Muscle of arm (tissue), 1 donor: ENCODE measurements at regions not wholly inside any gene's neighbourhood (a gene's known extent, or its start where the extent isn't known, plus 50 kb on each side); places are given as distances from the start of the nearest gene placed in this dataset.
"Not testable (repeated sequence)": the region's sequence is repeated elsewhere in the genome, so short reads cannot be mapped to it uniquely, and the experiment has no call there.

Experiments
- DNase-seq: peaks from one replicate; pipeline ENCODE4 v3.0.0-alpha.2; 2013

- DNase-seq: no peak
Observed at GRCh38 chr4:114249561-114249960, 270.1 kb upstream of the ARSJ start.

- no peak for DNase-seq
Observed at GRCh38 chr4:114249976-114250375, 270.5 kb upstream of the ARSJ start.

- no peak for DNase-seq
Observed at GRCh38 chr4:114250439-114250891, 271.0 kb upstream of the ARSJ start.

- no peak for DNase-seq
Observed at GRCh38 chr4:114251020-114251419, 271.6 kb upstream of the ARSJ start.

GRCh38 chr4:114252499-114252898, 273.1 kb upstream of the ARSJ start:
- no peak for DNase-seq

GRCh38 chr4:114257501-114257900, 278.1 kb upstream of the ARSJ start:
- DNase-seq: no peak

- DNase-seq: not testable (repeated sequence)
Observed at GRCh38 chr4:114262421-114262820, 283.0 kb upstream of the ARSJ start.

- DNase-seq: no peak
Observed at GRCh38 chr4:114263233-114263632, 283.8 kb upstream of the ARSJ start.

- no peak for DNase-seq
Observed at GRCh38 chr4:114264452-114264851, 285.0 kb upstream of the ARSJ start.

GRCh38 chr4:114264877-114265291, 285.4 kb upstream of the ARSJ start:
- DNase-seq: no peak

GRCh38 chr4:114265342-114265741, 285.9 kb upstream of the ARSJ start:
- DNase-seq: no peak

- DNase-seq: no peak
Observed at GRCh38 chr4:114267976-114268375, 288.5 kb upstream of the ARSJ start.

- no peak for DNase-seq
Observed at GRCh38 chr4:114271031-114271430, 291.6 kb upstream of the ARSJ start.

GRCh38 chr4:114272226-114272625, 292.8 kb upstream of the ARSJ start:
- DNase-seq: no peak

GRCh38 chr4:114273238-114273637, 293.8 kb upstream of the ARSJ start:
- DNase-seq: no peak

- DNase-seq: no peak
Observed at GRCh38 chr4:114277690-114278089, 298.2 kb upstream of the ARSJ start.

GRCh38 chr4:114279066-114279465, 299.6 kb upstream of the ARSJ start:
- DNase-seq: no peak

- no peak for DNase-seq
Observed at GRCh38 chr4:114279711-114280110, 300.3 kb upstream of the ARSJ start.

- DNase-seq: no peak
Observed at GRCh38 chr4:114280645-114281044, 301.2 kb upstream of the ARSJ start.

- peak; percentile 13 for DNase-seq
Observed at GRCh38 chr4:114281164-114281960, 301.9 kb upstream of the ARSJ start.

GRCh38 chr4:114282937-114283336, 303.5 kb upstream of the ARSJ start:
- no peak for DNase-seq

GRCh38 chr4:114284629-114285028, 305.2 kb upstream of the ARSJ start:
- DNase-seq: no peak

GRCh38 chr4:114286262-114286810, 306.9 kb upstream of the ARSJ start:
- DNase-seq: no peak
